ENCODE measurements at regions not wholly inside any gene's neighbourhood (a gene's known extent, or its start where the extent isn't known, plus 50 kb on each side); places are given as distances from the start of the nearest gene placed in this dataset.

DNA sequence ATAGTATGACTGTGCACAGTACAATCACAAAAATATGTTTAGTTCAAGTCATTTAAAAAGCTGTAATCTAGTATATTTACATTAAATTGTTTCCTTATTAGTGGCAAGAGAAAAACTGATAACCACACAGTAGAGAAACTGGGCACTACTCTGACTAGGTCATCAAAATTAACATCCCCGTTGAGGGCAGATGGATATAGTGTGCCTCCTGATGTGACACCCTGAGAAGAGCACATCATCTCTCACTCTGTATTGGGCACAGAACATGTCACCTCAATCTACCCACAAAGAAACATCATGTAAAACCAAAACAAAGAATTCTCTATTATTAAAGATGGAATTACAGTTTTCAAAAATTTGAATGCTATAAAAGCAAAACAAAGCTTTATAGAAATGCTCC is 221.9 kb upstream of the NANOGP8 start:
- no peak for TF ChIP-seq CTCF (IDR thresholded peaks at IDR 0.05; ENCODE audit: poor library complexity)
- TF ChIP-seq EZH2phosphoT487 (IDR thresholded peaks at IDR 0.05; ENCODE audit: low read depth, severe bottlenecking, unreplicated experiment): no peak
